H1 (cell line): ENCODE measurements at regions not wholly inside any gene's neighbourhood (a gene's known extent, or its start where the extent isn't known, plus 50 kb on each side); places are given as distances from the start of the nearest gene placed in this dataset.
A peak's percentile ranks its signal among the peaks of the same experiment; 100 is the strongest.

Experiments used
- CTCF ChIA-PET: fragments of 300-600 bp; sonication (Branson Sonifier 250); formaldehyde crosslinking; loops from one replicate; lab custom pipeline; 2021; ENCODE audit not compliant: partially characterized antibody; lab: Charles Lee
- POLR2A ChIA-PET: fragments of 300-600 bp; sonication (Branson Sonifier 250); formaldehyde crosslinking; loops from one replicate; lab custom pipeline; 2021; ENCODE audit warnings: inconsistent platforms; ENCODE audit not compliant: partially characterized antibody; lab: Charles Lee
- DNase-seq, 2 experiments: peaks; one replicate each; pipeline versions ENCODE4 v3.0.0 to v3.0.0-alpha.2; 2010 to 2022; ENCODE audit warnings: low spot score in 2 of 2, low read depth in 1 of 2, mixed read lengths in 1 of 2
- FAIRE-seq: peaks from 2 replicates; lab custom pipeline; 2011; peaks lifted over from hg19 to GRCh38; lab: Jason Lieb, UNC
- H2AFZ ChIP-seq: 2 replicates; pipeline ENCODE4 v1.8.1; 2012; ENCODE audit warnings: low read length, inconsistent platforms
- H2AK5ac ChIP-seq: 2 replicates; pipeline ENCODE4 v1.6.1; 2013; ENCODE audit warnings: low read depth, low read length
- H2BK120ac ChIP-seq: replicated peaks from 2 replicates; pipeline ENCODE3; 2013; ENCODE audit warnings: low read depth, low read length, inconsistent platforms
- H2BK12ac ChIP-seq: 2 replicates; pipeline ENCODE4 v1.6.1; 2013; ENCODE audit warnings: low read depth, low read length
- H2BK15ac ChIP-seq: 2 replicates; pipeline ENCODE4 v1.6.1; 2013; ENCODE audit warnings: low read length
- H2BK20ac ChIP-seq: 2 replicates; pipeline ENCODE4 v1.6.1; 2013; ENCODE audit warnings: low read length
- H2BK5ac ChIP-seq: 2 replicates; pipeline ENCODE4 v1.6.1; 2013; ENCODE audit warnings: low read depth, low read length
- H3K14ac ChIP-seq: 2 replicates; pipeline ENCODE4 v1.6.1; 2013; ENCODE audit warnings: inconsistent platforms; ENCODE audit not compliant: insufficient read length
- H3K18ac ChIP-seq: 2 replicates; pipeline ENCODE4 v1.6.1; 2013; ENCODE audit warnings: low read length; ENCODE audit errors: extremely low read depth
- H3K23ac ChIP-seq: 2 replicates; pipeline ENCODE4 v1.6.1; 2013; ENCODE audit warnings: inconsistent platforms; ENCODE audit not compliant: insufficient read length
- H3K23me2 ChIP-seq: 2 replicates; pipeline ENCODE4 v1.6.1; 2013; ENCODE audit warnings: low read depth, low read length
- H3K27ac ChIP-seq: 2 replicates; pipeline ENCODE4 v1.6.1; 2011; ENCODE audit warnings: low read depth, low read length, inconsistent platforms
- H3K27me3 ChIP-seq, 4 experiments: replicated peaks in 1 of 4; 1 replicate in 1 of 4; 2 replicates in 3 of 4; pipeline versions ENCODE4 v1.6.1 to v1.8.1; 2011 to 2013; ENCODE audit warnings: low read length in 3 of 4, mild to moderate bottlenecking in 3 of 4, inconsistent platforms in 2 of 4, mixed read lengths in 2 of 4, moderate library complexity in 1 of 4; ENCODE audit not compliant: control insufficient read depth in 3 of 4, insufficient read depth in 3 of 4; ENCODE audit errors: extremely low read depth in 1 of 4
- H3K36me3 ChIP-seq, 4 experiments: 2 replicates each; pipeline versions ENCODE4 v1.6.1 to v1.8.1; 2011 to 2013; ENCODE audit warnings: mild to moderate bottlenecking in 4 of 4, low read length in 3 of 4, moderate library complexity in 2 of 4, control low read depth in 1 of 4, inconsistent platforms in 1 of 4; ENCODE audit not compliant: insufficient read depth in 4 of 4, control insufficient read depth in 2 of 4
- H3K4ac ChIP-seq: replicated peaks from 2 replicates; pipeline ENCODE3; 2013; ENCODE audit warnings: low read length, low read depth, mixed read lengths, inconsistent platforms; ENCODE audit not compliant: insufficient read length
- H3K4me1 ChIP-seq, 4 experiments: replicated peaks in 1 of 4; 1 replicate in 1 of 4; 2 replicates in 3 of 4; pipeline versions ENCODE4 v1.6.1 to v1.8.1; 2011 to 2013; ENCODE audit warnings: low read length in 3 of 4, inconsistent platforms in 2 of 4, mixed read lengths in 1 of 4; ENCODE audit not compliant: insufficient read depth in 4 of 4, control insufficient read depth in 3 of 4
- H3K4me2 ChIP-seq, 2 experiments: 2 replicates each; pipeline versions ENCODE4 v1.6.1 to v1.8.1; 2011 to 2013; ENCODE audit warnings: low read depth in 2 of 2, low read length in 2 of 2, control low read depth in 1 of 2, inconsistent platforms in 1 of 2, mild to moderate bottlenecking in 1 of 2; ENCODE audit not compliant: insufficient read depth in 1 of 2
- H3K4me3 ChIP-seq, 4 experiments: fragments of 200-600, 300-600 bp in 1 of 4; sonication (generic), shearing (Covaris generic), sonication (Bioruptor Twin) in 1 of 4; 2 replicates each; pipeline versions ENCODE4 v1.5.1 to v1.8.1; 2011 to 2016; ENCODE audit warnings: low read length in 4 of 4, low read depth in 3 of 4, control low read depth in 2 of 4, inconsistent platforms in 2 of 4, mild to moderate bottlenecking in 2 of 4, mixed read lengths in 1 of 4, moderate library complexity in 1 of 4; ENCODE audit not compliant: insufficient read depth in 2 of 4; ENCODE audit errors: extremely low read depth in 1 of 4
- H3K56ac ChIP-seq: replicated peaks from 2 replicates; pipeline ENCODE3; 2013; ENCODE audit warnings: low read depth, mild to moderate bottlenecking, mixed read lengths, low read length, inconsistent platforms; ENCODE audit not compliant: insufficient read length
- H3K79me1 ChIP-seq: 2 replicates; pipeline ENCODE4 v1.6.1; 2013; ENCODE audit warnings: low read depth, low read length, control low read depth
- H3K79me2 ChIP-seq, 2 experiments: 2 replicates each; pipeline versions ENCODE4 v1.6.1 to v1.8.1; 2012 to 2013; ENCODE audit warnings: low read length in 2 of 2, mild to moderate bottlenecking in 2 of 2, inconsistent platforms in 1 of 2; ENCODE audit not compliant: insufficient read depth in 2 of 2, control insufficient read depth in 1 of 2
- H3K9ac ChIP-seq, 4 experiments: replicated peaks in 1 of 4; 1 replicate in 1 of 4; 2 replicates in 3 of 4; pipeline versions ENCODE4 v1.6.1 to v1.8.1; 2011 to 2013; ENCODE audit warnings: low read depth in 3 of 4, low read length in 3 of 4, control low read depth in 2 of 4, mild to moderate bottlenecking in 2 of 4, moderate library complexity in 2 of 4, inconsistent platforms in 1 of 4; ENCODE audit errors: extremely low read depth in 1 of 4
- H3K9me3 ChIP-seq, 2 experiments: 2 replicates each; pipeline versions ENCODE4 v1.6.1 to v1.8.1; 2012 to 2013; ENCODE audit warnings: mild to moderate bottlenecking in 2 of 2, moderate library complexity in 2 of 2, control low read depth in 1 of 2, inconsistent platforms in 1 of 2, low read depth in 1 of 2, low read length in 1 of 2, mixed read lengths in 1 of 2; ENCODE audit not compliant: insufficient read depth in 2 of 2
- H4K20me1 ChIP-seq, 2 experiments: replicated peaks in 1 of 2; 2 replicates each; pipeline versions ENCODE3 to v1.8.1; 2011 to 2013; ENCODE audit warnings: inconsistent platforms in 2 of 2, low read length in 2 of 2, mild to moderate bottlenecking in 1 of 2; ENCODE audit not compliant: insufficient read depth in 2 of 2, control insufficient read depth in 1 of 2
- H4K5ac ChIP-seq: 2 replicates; pipeline ENCODE4 v1.6.1; 2013; ENCODE audit warnings: low read length, low read depth, mixed read lengths, inconsistent platforms; ENCODE audit not compliant: insufficient read length
- H4K8ac ChIP-seq: 2 replicates; pipeline ENCODE4 v1.8.0; 2013; ENCODE audit warnings: mild to moderate bottlenecking, moderate library complexity, low read length, inconsistent platforms; ENCODE audit not compliant: insufficient read depth; ENCODE audit errors: extremely low read depth
- H4K91ac ChIP-seq: replicated peaks from 2 replicates; pipeline ENCODE3; 2013; ENCODE audit warnings: low read length, mixed read lengths, inconsistent platforms; ENCODE audit not compliant: insufficient read length
- BCL11A ChIP-seq, 2 experiments: IDR thresholded peaks; one replicate each; pipeline ENCODE4 v1.6.1; 2011; ENCODE audit warnings: low read depth in 2 of 2, low read length in 2 of 2, mild to moderate bottlenecking in 2 of 2
- BRCA1 ChIP-seq: IDR thresholded peaks from 2 replicates; pipeline ENCODE4 v1.6.1; 2012; ENCODE audit warnings: low read depth, low read length, improper control_type of control experiment
- CBX5 ChIP-seq: fragments of 300-800, 300-1000 bp; sonication (generic); IDR thresholded peaks from 2 replicates; pipeline ENCODE4 v1.7.1; 2016; ENCODE audit warnings: antibody characterized with exemption, low read length, low read depth
- CHD1 ChIP-seq: IDR thresholded peaks from 2 replicates; pipeline ENCODE4 v1.6.1; 2012; ENCODE audit warnings: low read depth, low read length, improper control_type of control experiment
- CHD2 ChIP-seq: IDR thresholded peaks from 2 replicates; pipeline ENCODE4 v1.6.1; 2012; ENCODE audit warnings: low read length, improper control_type of control experiment
- GTF2F1 ChIP-seq: IDR thresholded peaks from 2 replicates; pipeline ENCODE4 v1.6.1; 2012; ENCODE audit warnings: low read depth, low read length, improper control_type of control experiment, borderline replicate concordance
- HDAC2 ChIP-seq, 2 experiments: fragments of 300-600 bp in 1 of 2; sonication (generic) in 1 of 2; IDR thresholded peaks; 2 replicates each; pipeline ENCODE4 v1.6.1; 2011 to 2012; ENCODE audit warnings: low read depth in 2 of 2, low read length in 2 of 2, mild to moderate bottlenecking in 2 of 2, moderate library complexity in 2 of 2, borderline replicate concordance in 1 of 2, inconsistent platforms in 1 of 2
- MAFK ChIP-seq: IDR thresholded peaks from 2 replicates; pipeline ENCODE4 v1.6.1; 2012; ENCODE audit warnings: low read depth, mild to moderate bottlenecking, improper control_type of control experiment, low read length
- POLR2AphosphoS5 ChIP-seq: IDR thresholded peaks from 2 replicates; pipeline ENCODE4 v1.6.1; 2011; ENCODE audit warnings: low read depth, low read length
- RAD21 ChIP-seq, 2 experiments: IDR thresholded peaks in 1 of 2; conservative IDR thresholded peaks in 1 of 2; 2 replicates each; pipeline ENCODE4 v1.6.1; 2011; ENCODE audit warnings: low read depth in 2 of 2, low read length in 2 of 2, improper control_type of control experiment in 1 of 2, inconsistent platforms in 1 of 2, mild to moderate bottlenecking in 1 of 2, moderate library complexity in 1 of 2
- WGBS, 2 experiments: shearing (Covaris generic) in 1 of 2; methylation state at CpG; one replicate each; pipeline versions ENCODE4 v1.1.6 to v1.1.7; 2013 to 2015; ENCODE audit warnings: low lambda C conversion rate in 2 of 2, mixed read lengths in 2 of 2, inconsistent platforms in 1 of 2, low coverage in 1 of 2, missing lambda C conversion rate in 1 of 2; ENCODE audit not compliant: insufficient replicate concordance in 2 of 2, insufficient coverage in 1 of 2, insufficient read length in 1 of 2; ENCODE audit errors: extremely low coverage in 1 of 2, missing lambda C conversion rate in 1 of 2; 5-methylcytosine and 5-hydroxymethylcytosine counted together

DNA sequence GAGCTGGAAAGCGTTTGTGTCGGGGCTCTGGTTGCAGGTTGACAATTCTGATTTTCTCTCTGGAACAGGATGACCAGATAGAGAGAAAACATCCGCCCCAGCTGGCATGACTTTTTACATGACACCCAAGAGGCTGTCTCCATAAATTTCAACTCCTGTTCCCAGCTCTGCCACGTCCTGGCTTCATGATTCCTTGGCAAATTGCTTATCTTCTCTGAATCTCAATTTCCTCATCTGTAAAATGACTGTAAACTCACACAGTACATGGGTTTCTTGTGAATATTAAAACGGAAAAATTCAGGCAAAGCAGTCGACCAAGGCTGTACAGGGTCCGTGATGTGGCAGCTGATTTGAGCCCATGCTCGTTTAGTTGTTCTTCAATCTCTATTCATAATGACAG, 572.7 kb downstream of the AJAP1 start:
- H3K27me3 ChIP-seq = peaks cover 39 to 61% (median 57%) of the 10 kb centered on the region in 4 experiments

More for the DNA sequence above, 572.7 kb downstream of the AJAP1 start:
- Histone ChIP-seq H3K79me1 (no peaks in the 10 kb centered on the region), H2BK120ac (no peak overlapping the region), H3K9me3 (no peaks in the 10 kb centered on the region; a peak in 1 of 4 replicates), H2BK20ac (no peak overlapping the region), H4K20me1 (peaks cover 1 to 6% of the 10 kb centered on the region in 2 experiments), H3K23ac (no peak overlapping the region), H3K79me2 (no peaks in the 10 kb centered on the region), H3K14ac (no peak overlapping the region), H4K91ac (no peak overlapping the region), H3K4me1 (peaks cover 4 to 16% (median 8%) of the 10 kb centered on the region in 4 experiments; a peak in 6 of 7 replicates), H3K56ac (no peak overlapping the region), H2AK5ac (no peak overlapping the region), H3K9ac (no peak overlapping the region), H2BK5ac (no peak overlapping the region), H3K18ac (no peak overlapping the region), H2BK12ac (no peak overlapping the region), H3K23me2 (no peaks in the 10 kb centered on the region), H3K36me3 (no peaks in the 10 kb centered on the region; a peak in 1 of 8 replicates), H4K5ac (no peak overlapping the region), H3K27ac (no peak overlapping the region), H3K4me2 (peak overlapping the region in 1 of 2 experiments; percentile 36; a peak in 1 of 4 replicates), H3K4ac (no peak overlapping the region), H4K8ac (no peak overlapping the region), H2BK15ac (no peak overlapping the region), H2AFZ (no peak overlapping the region), H3K4me3 (no peak overlapping the region)
- no peak for DNase-seq
- CTCF ChIA-PET = no interaction called here
- POLR2A ChIA-PET = no interaction called here
- WGBS, 2 experiments = 79% methylated on average over 8 of the region's 8 CpGs; no CpG with 5 or more reads in 1 of the 2 experiments
- no peak for FAIRE-seq
- TF ChIP-seq RAD21 (IDR thresholded peaks at IDR 0.05 in 1 of 2, conservative IDR thresholded peaks at IDR 0.05 in 1 of 2; ENCODE audit: low read depth in 2 of 2, low read length in 2 of 2) (no peak), CBX5 (no peak), CHD2 (no peak), BRCA1 (no peak), POLR2AphosphoS5 (no peak), GTF2F1 (no peak), HDAC2 (IDR thresholded peaks at IDR 0.05; ENCODE audit: borderline replicate concordance in 1 of 2, low read depth in 2 of 2, low read length in 2 of 2) (no peak), MAFK (no peak), CHD1 (no peak), BCL11A (IDR thresholded peaks at IDR 0.05; ENCODE audit: low read depth in 2 of 2, low read length in 2 of 2) (no peak)
